Thyroid gland (tissue), 4 donors: ENCODE measurements at regions not wholly inside any gene's neighbourhood (a gene's known extent, or its start where the extent isn't known, plus 50 kb on each side); places are given as distances from the start of the nearest gene placed in this dataset.

Experiments
- CTCF ChIP-seq, 6 experiments: fragments of 200-600 bp in 3 of 6; fragments of 450-650 bp in 3 of 6; sonication (generic) in 3 of 6; IDR thresholded peaks; one replicate each; pipeline ENCODE4 v1.5.1; 2016 to 2019; ENCODE audit warnings: antibody characterized with exemption in 6 of 6, mild to moderate bottlenecking in 2 of 6, inconsistent platforms in 1 of 6, moderate library complexity in 1 of 6
- POLR2A ChIP-seq, 2 donors: fragments of 450-650 bp; IDR thresholded peaks; one replicate each; pipeline ENCODE4 v1.6.1; 2017; ENCODE audit warnings: antibody characterized with exemption in 2 of 2, mild to moderate bottlenecking in 2 of 2, moderate library complexity in 1 of 2

DNA sequence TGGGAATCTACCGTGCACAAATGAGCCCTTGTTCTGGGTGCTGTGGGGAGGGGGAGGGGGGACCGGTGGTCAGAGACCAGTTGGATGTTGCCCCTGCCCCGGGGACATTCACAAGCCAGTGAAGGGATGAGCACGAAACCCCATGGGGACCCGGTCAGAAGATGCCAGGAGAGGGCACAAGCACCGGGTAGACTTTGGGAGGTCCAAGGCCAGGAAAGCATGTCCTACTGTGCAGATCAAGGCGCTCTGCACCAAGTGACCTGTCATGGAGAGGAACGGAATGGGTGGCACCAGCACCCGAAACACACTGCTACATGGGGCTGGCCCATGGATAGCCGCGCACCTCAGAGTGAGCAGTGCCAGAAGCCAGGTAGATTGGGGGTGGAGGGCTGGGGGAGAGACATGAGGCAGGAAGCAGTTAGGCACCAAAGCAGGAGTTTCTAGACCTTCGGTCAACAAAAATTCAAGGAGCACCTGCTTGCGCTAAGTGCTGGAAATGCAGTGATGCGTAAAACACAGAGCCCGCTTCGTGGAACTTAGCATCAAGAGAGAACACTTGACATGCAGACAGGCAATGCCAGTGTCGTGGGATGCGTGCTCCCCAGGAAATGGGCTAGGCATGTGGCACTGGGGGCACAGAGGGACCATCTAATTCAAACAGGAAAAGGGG is 99.1 kb downstream of the CPN2 start:
- no peak for TF ChIP-seq CTCF (IDR thresholded peaks at IDR 0.05)
- TF ChIP-seq POLR2A (IDR thresholded peaks at IDR 0.05), result no peak
